GM12891 (cell line): ENCODE measurements at regions not wholly inside any gene's neighbourhood (a gene's known extent, or its start where the extent isn't known, plus 50 kb on each side); places are given as distances from the start of the nearest gene placed in this dataset.

Experiments used
- POLR2A ChIP-seq: IDR thresholded peaks from 2 replicates; pipeline ENCODE4 v1.6.1; 2011; ENCODE audit warnings: low read depth, low read length, control low read depth
- POLR2AphosphoS5 ChIP-seq: IDR thresholded peaks from 2 replicates; pipeline ENCODE4 v1.6.1; 2011; ENCODE audit warnings: low read depth, low read length, control low read depth
- POU2F2 ChIP-seq: IDR thresholded peaks from 2 replicates; pipeline ENCODE4 v1.6.1; 2011; ENCODE audit warnings: low read depth, mild to moderate bottlenecking, control low read depth, low read length, moderate library complexity
- SPI1 ChIP-seq: IDR thresholded peaks from 2 replicates; pipeline ENCODE4 v1.6.1; 2011; ENCODE audit warnings: low read depth, low read length, control low read depth
- TAF1 ChIP-seq: IDR thresholded peaks from 2 replicates; pipeline ENCODE4 v1.6.1; 2011; ENCODE audit warnings: low read depth, low read length, control low read depth

DNA sequence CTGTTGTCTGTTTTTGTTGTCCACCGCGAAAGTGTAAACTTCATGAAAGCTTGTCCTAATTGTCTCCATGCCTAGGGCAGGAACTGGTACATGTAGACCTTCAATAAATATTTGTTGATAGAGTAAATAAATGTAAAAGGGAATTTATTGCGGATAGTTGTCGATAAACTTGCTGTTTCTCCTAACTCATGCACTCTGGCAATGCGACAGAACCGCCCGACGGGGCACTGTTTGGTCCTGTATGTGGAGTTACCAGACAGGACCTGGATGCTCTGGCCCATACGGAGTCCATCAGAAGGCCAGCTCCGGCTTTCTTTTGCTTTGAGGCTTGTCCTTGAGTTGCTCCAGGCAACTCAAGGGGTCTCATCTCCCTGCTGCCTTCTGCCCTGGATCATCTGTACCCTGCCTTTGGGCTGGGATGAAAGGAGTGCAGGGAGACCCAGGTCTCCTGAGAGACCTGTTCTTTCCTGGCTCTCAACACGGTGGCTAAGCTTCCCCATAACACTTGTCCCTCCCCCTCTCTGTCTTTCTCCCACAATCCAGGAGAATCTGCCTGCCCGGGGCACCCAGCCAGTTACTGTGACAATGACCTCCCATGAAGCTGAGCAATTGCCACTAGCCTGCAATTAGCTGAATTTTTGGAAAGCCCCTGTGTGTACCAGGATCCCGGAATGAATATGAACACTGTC is 149.5 kb upstream of the PTCH1 start:
- TF ChIP-seq POLR2A = no peak
- no peak for TF ChIP-seq TAF1
- no peak for TF ChIP-seq POLR2AphosphoS5
- TF ChIP-seq SPI1 = no peak
- TF ChIP-seq POU2F2 = no peak
